ENCODE measurements at regions not wholly inside any gene's neighbourhood (a gene's known extent, or its start where the extent isn't known, plus 50 kb on each side); places are given as distances from the start of the nearest gene placed in this dataset.
"Not testable (repeated sequence)": the region's sequence is repeated elsewhere in the genome, so short reads cannot be mapped to it uniquely, and the experiment has no call there.

GRCh38 chr6:113004470-113005270 lies 657.5 kb downstream of the RFPL4B start:
- DNase-seq = no peak

- no peak for DNase-seq
Measured at GRCh38 chr6:113006494-113006893, 659.4 kb downstream of the RFPL4B start.

GRCh38 chr6:113009682-113010081 lies 662.6 kb downstream of the RFPL4B start:
- DNase-seq = no peak

- DNase-seq = no peak
Measured at GRCh38 chr6:113010196-113010989, 663.3 kb downstream of the RFPL4B start.

- no peak for DNase-seq
Measured at GRCh38 chr6:113011389-113011788, 664.3 kb downstream of the RFPL4B start.

- DNase-seq = no peak
Measured at GRCh38 chr6:113011801-113012200, 664.7 kb downstream of the RFPL4B start.

GRCh38 chr6:113015249-113015648 lies 668.1 kb downstream of the RFPL4B start:
- DNase-seq = no peak

- no peak for DNase-seq
Measured at GRCh38 chr6:113017353-113017752, 670.2 kb downstream of the RFPL4B start.

GRCh38 chr6:113018351-113019151 lies 671.4 kb downstream of the RFPL4B start:
- DNase-seq = peak; percentile 3

GRCh38 chr6:113019176-113019575 lies 672.0 kb downstream of the RFPL4B start:
- no peak for DNase-seq

GRCh38 chr6:113027780-113028179 lies 680.6 kb downstream of the RFPL4B start:
- no peak for DNase-seq

GRCh38 chr6:113029161-113029560 lies 682.0 kb downstream of the RFPL4B start:
- DNase-seq = not testable (repeated sequence)

GRCh38 chr6:113031591-113032238 lies 684.6 kb downstream of the RFPL4B start:
- no peak for DNase-seq

GRCh38 chr6:113039005-113039404 lies 691.9 kb downstream of the RFPL4B start:
- DNase-seq = no peak

GRCh38 chr6:113047148-113047547 lies 700.0 kb downstream of the RFPL4B start:
- no peak for DNase-seq

- DNase-seq = no peak
Measured at GRCh38 chr6:113047932-113048331, 700.8 kb downstream of the RFPL4B start.

- DNase-seq = no peak
Measured at GRCh38 chr6:113048741-113049140, 701.6 kb downstream of the RFPL4B start.

- DNase-seq = no peak
Measured at GRCh38 chr6:113049190-113049589, 702.1 kb downstream of the RFPL4B start.

GRCh38 chr6:113050010-113050858 lies 703.1 kb downstream of the RFPL4B start:
- no peak for DNase-seq

GRCh38 chr6:113050979-113051378 lies 703.8 kb downstream of the RFPL4B start:
- DNase-seq = no peak

GRCh38 chr6:113052506-113052905 lies 705.4 kb downstream of the RFPL4B start:
- no peak for DNase-seq

GRCh38 chr6:113055061-113055460 lies 707.9 kb downstream of the RFPL4B start:
- no peak for DNase-seq
